Epithelial cell of esophagus (primary cell): ENCODE measurements at regions not wholly inside any gene's neighbourhood (a gene's known extent, or its start where the extent isn't known, plus 50 kb on each side); places are given as distances from the start of the nearest gene placed in this dataset.
"Not testable (repeated sequence)": the region's sequence is repeated elsewhere in the genome, so short reads cannot be mapped to it uniquely, and the experiment has no call there.

Experiments used
- DNase-seq: peaks from one replicate; pipeline ENCODE4 v3.0.0; 2010; ENCODE audit warnings: low read depth
- H3K4me3 ChIP-seq: 2 replicates; pipeline ENCODE4 v1.5.1; 2011; ENCODE audit warnings: mild to moderate bottlenecking, low read length, control low read depth
- TF ChIP-seq, protein P1 (sequence below): IDR thresholded peaks from 2 replicates; pipeline ENCODE4 v1.5.1; 2011; ENCODE audit warnings: low read depth, mild to moderate bottlenecking, low read length, control low read depth, inconsistent platforms; ENCODE audit not compliant: insufficient read depth; ENCODE audit errors: missing control alignments

DNA sequence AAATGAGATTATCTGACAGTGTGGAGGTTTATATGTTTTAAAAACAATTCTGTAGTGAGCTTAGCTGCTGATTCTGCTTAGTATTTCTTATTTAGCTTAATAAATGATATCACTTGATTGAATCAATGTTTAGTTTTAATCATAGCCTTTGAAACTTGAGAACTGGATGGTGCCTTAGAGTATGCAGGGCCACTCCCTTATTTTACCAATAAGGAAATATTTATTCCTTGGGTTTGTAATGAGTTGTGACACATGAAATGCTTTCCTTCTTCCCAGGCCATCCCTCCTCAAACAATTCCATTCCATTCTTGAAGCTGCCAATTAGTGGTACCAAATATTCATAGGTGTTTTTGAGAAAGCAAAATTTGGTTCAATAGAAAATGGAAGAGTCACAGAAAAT is 183.8 kb upstream of the DCC start:
- DNase-seq, result peak; percentile 17
- no peak overlapping the region for H3K4me3 ChIP-seq
- TF ChIP-seq, protein P1, sequence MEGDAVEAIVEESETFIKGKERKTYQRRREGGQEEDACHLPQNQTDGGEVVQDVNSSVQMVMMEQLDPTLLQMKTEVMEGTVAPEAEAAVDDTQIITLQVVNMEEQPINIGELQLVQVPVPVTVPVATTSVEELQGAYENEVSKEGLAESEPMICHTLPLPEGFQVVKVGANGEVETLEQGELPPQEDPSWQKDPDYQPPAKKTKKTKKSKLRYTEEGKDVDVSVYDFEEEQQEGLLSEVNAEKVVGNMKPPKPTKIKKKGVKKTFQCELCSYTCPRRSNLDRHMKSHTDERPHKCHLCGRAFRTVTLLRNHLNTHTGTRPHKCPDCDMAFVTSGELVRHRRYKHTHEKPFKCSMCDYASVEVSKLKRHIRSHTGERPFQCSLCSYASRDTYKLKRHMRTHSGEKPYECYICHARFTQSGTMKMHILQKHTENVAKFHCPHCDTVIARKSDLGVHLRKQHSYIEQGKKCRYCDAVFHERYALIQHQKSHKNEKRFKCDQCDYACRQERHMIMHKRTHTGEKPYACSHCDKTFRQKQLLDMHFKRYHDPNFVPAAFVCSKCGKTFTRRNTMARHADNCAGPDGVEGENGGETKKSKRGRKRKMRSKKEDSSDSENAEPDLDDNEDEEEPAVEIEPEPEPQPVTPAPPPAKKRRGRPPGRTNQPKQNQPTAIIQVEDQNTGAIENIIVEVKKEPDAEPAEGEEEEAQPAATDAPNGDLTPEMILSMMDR, result no peak

DNA sequence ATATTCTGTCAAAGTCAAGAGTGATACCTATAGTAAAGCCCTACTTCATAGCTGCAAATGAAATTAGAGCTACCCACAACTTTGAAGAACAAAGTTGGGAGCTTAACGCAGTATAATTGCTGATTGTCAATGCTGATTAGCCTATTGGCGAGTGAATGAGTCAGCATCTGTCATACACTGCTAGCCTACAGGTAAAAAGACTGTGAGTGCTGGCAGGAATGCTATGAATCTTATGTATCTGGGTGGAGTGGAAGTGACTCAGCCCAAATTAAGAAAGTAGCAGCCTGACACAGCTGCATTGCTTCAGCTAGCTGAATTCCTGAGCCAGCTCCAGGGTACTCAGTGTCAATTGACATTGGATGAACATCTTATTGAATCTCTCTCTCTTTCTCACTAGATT is 179.4 kb upstream of the DCC start:
- H3K4me3 ChIP-seq, result no peak overlapping the region
- TF ChIP-seq, protein P1, result no peak
- peak; percentile 98 for DNase-seq

DNA sequence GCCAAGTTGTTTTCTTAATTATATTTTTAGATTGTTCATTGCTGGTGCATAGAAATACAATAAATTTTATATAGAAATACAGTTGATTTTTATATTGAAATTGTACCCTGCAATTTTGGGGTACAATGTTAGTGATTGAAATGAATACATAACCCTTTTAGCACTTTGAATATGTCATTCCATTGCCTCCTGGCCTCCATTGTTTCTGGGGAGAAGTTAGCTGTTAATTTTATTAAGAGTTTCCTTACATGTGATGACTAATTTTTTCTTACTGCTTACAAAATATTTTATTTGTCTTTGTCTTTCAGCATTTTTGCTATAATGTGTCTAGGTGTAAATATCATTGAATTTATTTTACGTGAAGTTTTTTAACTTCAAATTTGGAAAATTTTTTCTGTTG is 176.5 kb upstream of the DCC start:
- H3K4me3 ChIP-seq, result no peak overlapping the region
- DNase-seq, result no peak
- TF ChIP-seq, protein P1, result no peak

DNA sequence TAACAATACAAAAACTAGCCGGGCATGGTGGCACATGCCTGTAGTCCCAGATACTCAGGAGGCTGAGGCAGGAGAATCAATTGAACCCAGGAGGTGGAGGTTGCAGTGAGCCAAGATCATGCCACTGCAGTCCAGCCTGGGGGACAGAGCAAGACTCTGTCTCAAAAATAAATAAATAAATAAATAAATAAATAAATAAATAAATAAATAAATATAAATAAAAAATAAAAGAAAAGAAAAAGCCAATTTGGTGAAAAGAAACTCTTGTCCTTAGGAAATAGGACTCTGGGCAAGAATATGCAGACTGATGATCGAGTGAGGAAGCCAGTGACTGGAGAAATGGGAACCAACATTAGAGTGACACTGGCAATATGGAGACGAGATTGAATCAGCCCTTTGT is 171.9 kb upstream of the DCC start:
- DNase-seq, H3K4me3 ChIP-seq: not testable (repeated sequence)

GRCh38 chr18:52174220-52174619 is 165.8 kb upstream of the DCC start:
- no peak overlapping the region for H3K4me3 ChIP-seq
- TF ChIP-seq, protein P1, result no peak
- no peak for DNase-seq

DNA sequence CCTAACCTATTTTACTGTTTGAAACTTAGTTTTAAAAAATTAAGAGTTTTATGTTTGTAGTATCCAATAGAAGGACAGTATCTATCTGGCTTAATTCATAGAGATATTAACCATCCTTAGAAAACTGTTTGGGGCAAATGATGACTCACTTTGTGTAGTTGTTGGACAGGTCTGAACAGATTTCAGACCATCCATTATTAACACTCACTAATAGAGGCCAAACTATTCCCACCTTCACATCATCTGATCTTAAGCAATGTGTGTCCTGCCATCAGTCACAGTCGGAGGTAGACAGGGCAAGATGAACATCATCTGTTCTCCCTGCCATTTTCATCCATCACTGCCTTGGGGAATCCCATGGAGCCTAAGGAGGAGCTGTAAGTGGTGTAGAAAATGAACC is 164.6 kb upstream of the DCC start:
- TF ChIP-seq, protein P1, result no peak
- peak; percentile 86 for DNase-seq
- no peak overlapping the region for H3K4me3 ChIP-seq

DNA sequence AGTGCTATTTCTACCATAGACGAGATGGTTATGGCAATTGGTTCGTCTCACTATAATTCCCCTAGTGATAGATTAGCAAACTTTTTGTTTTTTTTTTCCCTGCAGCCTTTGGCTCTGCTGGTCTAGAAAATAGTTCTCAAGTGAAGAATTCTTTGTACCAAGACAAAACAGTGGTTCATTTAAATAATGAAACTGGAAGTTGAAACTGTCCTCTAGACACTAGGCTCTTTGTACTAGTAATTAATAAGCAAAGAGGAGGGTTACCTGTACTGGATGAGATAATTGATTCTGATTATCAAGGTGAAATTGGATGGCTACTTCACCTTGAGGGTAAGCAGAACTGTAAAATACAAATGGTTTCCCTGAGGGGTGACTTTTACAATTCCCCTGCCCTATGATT is 156.9 kb upstream of the DCC start:
- TF ChIP-seq, protein P1, result no peak
- DNase-seq, result no peak
- H3K4me3 ChIP-seq, result no peak overlapping the region

DNA sequence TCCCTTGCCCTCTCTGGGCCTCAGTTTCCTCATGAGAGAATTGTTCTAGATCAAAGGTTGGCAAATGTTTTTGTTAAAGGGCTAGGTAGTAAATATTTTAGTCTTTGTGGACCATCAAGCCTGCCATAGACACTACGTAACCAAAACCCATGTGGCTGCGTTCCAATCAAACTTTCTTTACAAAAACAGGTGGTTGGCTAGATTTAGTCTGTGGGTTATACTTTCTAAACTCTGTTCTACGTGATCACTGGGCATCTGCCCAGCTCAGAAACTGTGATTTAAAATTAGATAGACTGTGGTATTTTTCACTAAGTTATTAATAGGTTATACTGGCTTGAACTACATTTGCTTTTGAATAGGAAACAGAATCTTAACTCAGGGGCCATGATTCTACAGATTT is 149.8 kb upstream of the DCC start:
- no peak for DNase-seq
- no peak overlapping the region for H3K4me3 ChIP-seq
- TF ChIP-seq, protein P1, result no peak
